ENCODE measurements at regions not wholly inside any gene's neighbourhood (a gene's known extent, or its start where the extent isn't known, plus 50 kb on each side); places are given as distances from the start of the nearest gene placed in this dataset.

GRCh38 chr7:26100406-26101339, 51.3 kb upstream of the NFE2L3 start:
- no peaks in the 10 kb centered on the region for H3K79me2 ChIP-seq (replicated peaks; ENCODE audit: insufficient read depth, low read length)
- H2AFZ ChIP-seq (ENCODE audit: low read depth, low read length): no peak overlapping the region
- H3K27ac ChIP-seq (ENCODE audit: low read length): no peak overlapping the region
- H3K4me3 ChIP-seq (ENCODE audit: low read length): no peak overlapping the region
- H3K4me2 ChIP-seq (ENCODE audit: low read length): no peak overlapping the region
- H3F3A ChIP-seq (ENCODE audit: insufficient read depth, low read length, poor library complexity, severe bottlenecking): no peaks in the 10 kb centered on the region
- H3K27me3 ChIP-seq (ENCODE audit: insufficient read depth, low read depth, low read length): no peaks in the 10 kb centered on the region
- TF ChIP-seq POLR2AphosphoS5 (IDR thresholded peaks at IDR 0.05) (no peak), EZH2 (IDR thresholded peaks at IDR 0.05; ENCODE audit: borderline replicate concordance, insufficient read depth, low read length, poor library complexity, severe bottlenecking) (no peak), MXI1 (conservative IDR thresholded peaks at IDR 0.05; ENCODE audit: poor library complexity, severe bottlenecking) (no peak), CTCF (IDR thresholded peaks at IDR 0.05; ENCODE audit: poor library complexity, severe bottlenecking) (no peak), TAF1 (IDR thresholded peaks at IDR 0.05; ENCODE audit: low read depth) (no peak), SMC3 (conservative IDR thresholded peaks at IDR 0.05; ENCODE audit: poor library complexity) (no peak), REST (IDR thresholded peaks at IDR 0.05; ENCODE audit: borderline replicate concordance) (no peak), RAD21 (conservative IDR thresholded peaks at IDR 0.05) (no peak), EP300 (conservative IDR thresholded peaks at IDR 0.05; ENCODE audit: poor library complexity, severe bottlenecking) (no peak)
- no peaks in the 10 kb centered on the region for H3K36me3 ChIP-seq (ENCODE audit: insufficient read depth, low read length)
- no peaks in the 10 kb centered on the region for H3K9me3 ChIP-seq (ENCODE audit: low read length)
- no peaks in the 10 kb centered on the region for H4K20me1 ChIP-seq (ENCODE audit: insufficient read depth)
- H3K9ac ChIP-seq (ENCODE audit: low read length): no peak overlapping the region
- H3K9me2 ChIP-seq (ENCODE audit: insufficient read depth, low read length): no peaks in the 10 kb centered on the region

- H3K27me3 ChIP-seq (ENCODE audit: insufficient read depth, low read depth, low read length): no peaks in the 10 kb centered on the region
- no peak overlapping the region for H3K4me2 ChIP-seq (ENCODE audit: low read length)
- no peak for TF ChIP-seq RAD21 (conservative IDR thresholded peaks at IDR 0.05)
- TF ChIP-seq TAF1 (IDR thresholded peaks at IDR 0.05; ENCODE audit: low read depth): no peak
- TF ChIP-seq CTCF (IDR thresholded peaks at IDR 0.05; ENCODE audit: poor library complexity, severe bottlenecking): no peak
- TF ChIP-seq REST (IDR thresholded peaks at IDR 0.05; ENCODE audit: borderline replicate concordance): no peak
- TF ChIP-seq SMC3 (conservative IDR thresholded peaks at IDR 0.05; ENCODE audit: poor library complexity): no peak
- H3K9ac ChIP-seq (ENCODE audit: low read length): no peak overlapping the region
- H3K4me3 ChIP-seq (ENCODE audit: low read length): no peak overlapping the region
- H3F3A ChIP-seq (ENCODE audit: insufficient read depth, low read length, poor library complexity, severe bottlenecking): no peaks in the 10 kb centered on the region
- no peak overlapping the region for H2AFZ ChIP-seq (ENCODE audit: low read depth, low read length)
- no peaks in the 10 kb centered on the region for H3K79me2 ChIP-seq (replicated peaks; ENCODE audit: insufficient read depth, low read length)
- H3K27ac ChIP-seq (ENCODE audit: low read length): no peak overlapping the region
- no peaks in the 10 kb centered on the region for H3K36me3 ChIP-seq (ENCODE audit: insufficient read depth, low read length)
- no peaks in the 10 kb centered on the region for H3K9me2 ChIP-seq (ENCODE audit: insufficient read depth, low read length)
- H4K20me1 ChIP-seq (ENCODE audit: insufficient read depth): no peaks in the 10 kb centered on the region
- H3K9me3 ChIP-seq (ENCODE audit: low read length): no peaks in the 10 kb centered on the region
These were observed 50.4 kb upstream of the NFE2L3 start for GRCh38 chr7:26101361-26102151.

Measured in neural cell (in vitro differentiated cells).